Epithelial cell of proximal tubule (primary cell): ENCODE measurements at regions not wholly inside any gene's neighbourhood (a gene's known extent, or its start where the extent isn't known, plus 50 kb on each side); places are given as distances from the start of the nearest gene placed in this dataset.

Experiments used
- DNase-seq: peaks from one replicate; pipeline ENCODE4 v3.0.0-alpha.2; 2011; ENCODE audit warnings: low read depth
- H3K4me3 ChIP-seq: 2 replicates; pipeline ENCODE4 v1.5.1; 2011; ENCODE audit warnings: low read depth, mild to moderate bottlenecking, low read length
- TF ChIP-seq, protein P1 (sequence below): conservative IDR thresholded peaks from 2 replicates; pipeline ENCODE4 v1.5.1; 2012; ENCODE audit warnings: low read depth, mild to moderate bottlenecking, low read length

DNA sequence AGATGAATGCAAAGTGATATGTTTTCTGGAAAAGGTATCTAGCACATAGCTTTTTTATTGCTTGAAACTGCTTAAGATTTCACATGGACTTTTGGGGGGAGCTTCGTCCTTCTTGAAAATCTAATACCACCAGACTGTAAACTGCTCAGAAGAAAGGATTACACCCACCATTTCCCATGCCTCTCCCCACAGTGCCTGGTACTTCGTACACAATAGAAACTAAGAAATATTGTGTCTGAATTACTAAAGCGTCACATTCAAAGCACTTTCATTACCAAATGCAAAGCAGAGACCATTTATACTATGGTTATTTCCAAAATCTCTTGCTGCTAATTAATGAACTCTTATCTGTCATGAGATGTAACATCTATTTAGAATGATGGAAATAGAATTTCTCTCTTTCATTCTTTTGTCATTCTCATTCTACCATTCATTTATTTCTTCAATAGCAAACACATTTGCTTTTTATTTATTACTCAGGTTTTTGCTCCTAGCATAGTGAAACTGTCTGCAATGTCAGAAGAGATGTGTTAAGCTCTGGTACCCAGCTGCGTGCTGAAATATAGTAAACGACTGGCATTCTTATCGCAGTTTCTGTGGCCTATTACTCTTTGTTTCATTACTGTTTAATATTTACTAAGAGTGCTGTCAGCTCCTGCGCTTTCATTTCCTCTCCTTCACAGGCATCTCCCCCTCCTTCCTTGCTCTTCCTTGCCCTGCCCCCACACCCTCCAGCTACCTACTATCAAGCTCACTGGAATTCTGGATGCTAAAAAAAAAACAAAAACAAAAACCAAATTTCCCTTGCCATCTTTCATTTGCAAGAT lies 51.4 kb upstream of the RAPGEF2 start:
- DNase-seq: no peak
- H3K4me3 ChIP-seq: no peak overlapping the region
- TF ChIP-seq, protein P1, sequence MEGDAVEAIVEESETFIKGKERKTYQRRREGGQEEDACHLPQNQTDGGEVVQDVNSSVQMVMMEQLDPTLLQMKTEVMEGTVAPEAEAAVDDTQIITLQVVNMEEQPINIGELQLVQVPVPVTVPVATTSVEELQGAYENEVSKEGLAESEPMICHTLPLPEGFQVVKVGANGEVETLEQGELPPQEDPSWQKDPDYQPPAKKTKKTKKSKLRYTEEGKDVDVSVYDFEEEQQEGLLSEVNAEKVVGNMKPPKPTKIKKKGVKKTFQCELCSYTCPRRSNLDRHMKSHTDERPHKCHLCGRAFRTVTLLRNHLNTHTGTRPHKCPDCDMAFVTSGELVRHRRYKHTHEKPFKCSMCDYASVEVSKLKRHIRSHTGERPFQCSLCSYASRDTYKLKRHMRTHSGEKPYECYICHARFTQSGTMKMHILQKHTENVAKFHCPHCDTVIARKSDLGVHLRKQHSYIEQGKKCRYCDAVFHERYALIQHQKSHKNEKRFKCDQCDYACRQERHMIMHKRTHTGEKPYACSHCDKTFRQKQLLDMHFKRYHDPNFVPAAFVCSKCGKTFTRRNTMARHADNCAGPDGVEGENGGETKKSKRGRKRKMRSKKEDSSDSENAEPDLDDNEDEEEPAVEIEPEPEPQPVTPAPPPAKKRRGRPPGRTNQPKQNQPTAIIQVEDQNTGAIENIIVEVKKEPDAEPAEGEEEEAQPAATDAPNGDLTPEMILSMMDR: no peak

DNA sequence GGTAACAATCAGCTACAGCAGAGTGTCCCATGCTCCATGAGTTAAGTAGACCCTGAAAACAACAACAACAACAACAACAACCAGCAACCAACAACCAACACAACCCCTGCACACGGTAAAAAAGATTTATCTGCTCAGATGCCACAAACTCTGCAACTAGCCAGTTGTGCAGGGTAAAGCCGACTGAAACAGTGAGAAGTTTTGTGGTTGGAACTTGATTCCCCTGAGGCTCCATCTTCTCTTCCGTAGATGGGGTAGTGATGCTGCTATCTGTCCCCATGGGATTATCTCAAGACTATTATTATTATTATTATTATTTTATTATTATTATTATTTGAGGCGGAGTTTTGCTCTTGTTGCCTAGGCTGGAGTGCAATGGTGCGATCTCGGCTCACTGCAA lies 50.6 kb upstream of the RAPGEF2 start:
- DNase-seq: no peak
- TF ChIP-seq, protein P1: no peak
- H3K4me3 ChIP-seq: no peak overlapping the region
